IMR-90 (cell line): ENCODE measurements at regions not wholly inside any gene's neighbourhood (a gene's known extent, or its start where the extent isn't known, plus 50 kb on each side); places are given as distances from the start of the nearest gene placed in this dataset.

ENCODE experiments used
- ATAC-seq: fragments of 200-7000 bp; cut with Tn5 transposase; 2 replicates; pipeline ENCODE4 v1.9.1; 2020; ENCODE audit warnings: low read depth, mild to moderate bottlenecking, moderate library complexity
- BruUV-seq: library from RNA; stranded (reverse); fragments of 400-500 nt; replicated peaks from 2 replicates; lab custom pipeline; 2021; lab: Mats Ljungman, UMichigan
- CTCF ChIA-PET: fragments of 300-600 bp; formaldehyde crosslinking; extraction: SDS; loops from one replicate; lab custom pipeline; 2021; ENCODE audit warnings: antibody characterized with exemption; lab: Yijun Ruan, JAX
- POLR2A ChIA-PET: fragments of 300-600 bp; sonication (Branson Sonifier 250); formaldehyde crosslinking; loops from one replicate; lab custom pipeline; 2022; ENCODE audit warnings: antibody characterized with exemption; ENCODE audit not compliant: unreplicated experiment; lab: Charles Lee
- DNase-seq: peaks from one replicate; pipeline ENCODE4 v3.0.0; 2013
- H2AFZ ChIP-seq: replicated peaks from 2 replicates; pipeline ENCODE3; 2013; ENCODE audit warnings: low read length, mild to moderate bottlenecking; ENCODE audit not compliant: poor library complexity
- H2AK5ac ChIP-seq: 2 replicates; pipeline ENCODE4 v1.6.1; 2013; ENCODE audit warnings: low read depth, low read length, inconsistent platforms
- H2AK9ac ChIP-seq: replicated peaks from 2 replicates; pipeline ENCODE3; 2013; ENCODE audit warnings: mild to moderate bottlenecking, low read depth, low read length, moderate library complexity; ENCODE audit not compliant: poor library complexity
- H2BK120ac ChIP-seq: 2 replicates; pipeline ENCODE4 v1.6.1; 2013; ENCODE audit warnings: low read depth, low read length, inconsistent platforms
- H2BK15ac ChIP-seq: 3 replicates; pipeline ENCODE4 v1.6.1; 2013; ENCODE audit warnings: low read depth, low read length, inconsistent platforms
- H2BK20ac ChIP-seq: 2 replicates; pipeline ENCODE4 v1.6.1; 2013; ENCODE audit warnings: low read depth, mild to moderate bottlenecking, inconsistent platforms, low read length, moderate library complexity
- H2BK5ac ChIP-seq: 2 replicates; pipeline ENCODE4 v1.6.1; 2013; ENCODE audit warnings: mild to moderate bottlenecking, low read depth, low read length, inconsistent platforms; ENCODE audit not compliant: poor library complexity, severe bottlenecking
- H3K14ac ChIP-seq: replicated peaks from 2 replicates; pipeline ENCODE4 v1.6.1; 2013; ENCODE audit warnings: low read depth, low read length, inconsistent platforms
- H3K18ac ChIP-seq: 2 replicates; pipeline ENCODE4 v1.6.1; 2013; ENCODE audit warnings: low read depth, low read length, control low read depth
- H3K23ac ChIP-seq: 2 replicates; pipeline ENCODE4 v1.6.1; 2013; ENCODE audit warnings: low read depth, low read length, inconsistent platforms
- H3K27ac ChIP-seq: 2 replicates; pipeline ENCODE4 v1.5.1; 2013; ENCODE audit warnings: mild to moderate bottlenecking, control low read depth, low read length; ENCODE audit not compliant: insufficient read depth
- H3K27me3 ChIP-seq: 2 replicates; pipeline ENCODE4 v1.6.1; 2013; ENCODE audit warnings: low read length; ENCODE audit not compliant: control insufficient read depth, insufficient read depth
- H3K36me3 ChIP-seq: 2 replicates; pipeline ENCODE4 v1.6.1; 2013; ENCODE audit warnings: low read length, mixed read lengths; ENCODE audit not compliant: control insufficient read depth, insufficient read depth
- H3K4ac ChIP-seq: 2 replicates; pipeline ENCODE4 v1.6.1; 2013; ENCODE audit warnings: low read depth, low read length, inconsistent platforms
- H3K4me1 ChIP-seq: 2 replicates; pipeline ENCODE4 v1.6.1; 2013; ENCODE audit warnings: low read length, mixed read lengths; ENCODE audit not compliant: control insufficient read depth, insufficient read depth
- H3K4me2 ChIP-seq: 2 replicates; pipeline ENCODE4 v1.6.1; 2013; ENCODE audit warnings: low read depth, mild to moderate bottlenecking, control low read depth, low read length, moderate library complexity
- H3K4me3 ChIP-seq: 2 replicates; pipeline ENCODE4 v1.5.1; 2013; ENCODE audit warnings: low read depth, mild to moderate bottlenecking, control low read depth, low read length, moderate library complexity; ENCODE audit not compliant: insufficient read depth
- H3K56ac ChIP-seq: 2 replicates; pipeline ENCODE4 v1.6.1; 2013; ENCODE audit warnings: low read length, inconsistent platforms; ENCODE audit not compliant: insufficient read depth; ENCODE audit errors: extremely low read depth
- H3K79me1 ChIP-seq, 2 experiments: 2 replicates each; pipeline ENCODE4 v1.6.1; 2013; ENCODE audit warnings: low read length in 2 of 2, inconsistent platforms in 1 of 2, low read depth in 1 of 2
- H3K9ac ChIP-seq: 2 replicates; pipeline ENCODE4 v1.6.1; 2013; ENCODE audit warnings: low read depth, low read length, control low read depth
- H3K9me1 ChIP-seq: 2 replicates; pipeline ENCODE4 v1.6.1; 2013; ENCODE audit warnings: low read length, inconsistent platforms; ENCODE audit not compliant: insufficient read depth
- H3K9me3 ChIP-seq: 2 replicates; pipeline ENCODE4 v1.6.1; 2013; ENCODE audit warnings: low read length; ENCODE audit not compliant: control insufficient read depth, insufficient read depth
- H4K20me1 ChIP-seq: 2 replicates; pipeline ENCODE4 v1.6.1; 2013; ENCODE audit warnings: low read length, inconsistent platforms; ENCODE audit not compliant: insufficient read depth
- H4K5ac ChIP-seq: 2 replicates; pipeline ENCODE4 v1.6.1; 2013; ENCODE audit warnings: mild to moderate bottlenecking, low read depth, low read length, control low read depth
- H4K8ac ChIP-seq, 2 experiments: 2 replicates each; pipeline ENCODE4 v1.6.1; 2013; ENCODE audit warnings: low read depth in 2 of 2, low read length in 2 of 2, control low read depth in 1 of 2, inconsistent platforms in 1 of 2
- H4K91ac ChIP-seq: 2 replicates; pipeline ENCODE4 v1.6.1; 2013; ENCODE audit warnings: low read depth, low read length, inconsistent platforms; ENCODE audit not compliant: insufficient read depth
- MXI1 ChIP-seq: IDR thresholded peaks from 2 replicates; pipeline ENCODE4 v1.6.1; 2012; ENCODE audit warnings: low read depth, mild to moderate bottlenecking, low read length, moderate library complexity, borderline replicate concordance
- RFX5 ChIP-seq: IDR thresholded peaks from 2 replicates; pipeline ENCODE4 v1.8.0; 2012; ENCODE audit warnings: low read depth, mild to moderate bottlenecking, low read length, moderate library complexity
- WGBS, 2 experiments: methylation state at CpG; one replicate each; pipeline versions ENCODE4 v1.1.5 to v1.1.7; 2013; ENCODE audit warnings: missing lambda C conversion rate in 2 of 2; ENCODE audit not compliant: insufficient read length in 1 of 2; ENCODE audit errors: extremely low coverage in 2 of 2; 5-methylcytosine and 5-hydroxymethylcytosine counted together
- dilution Hi-C: fragments of 300-500 bp; cut with HindIII; formaldehyde crosslinking; loops from one replicate; pipeline ENCODE4 v1.14.3; 2018; ENCODE audit warnings: low sequenced_read_pairs; ENCODE audit not compliant: unreplicated experiment
- in situ Hi-C: fragments of 300-500 bp; cut with MboI; formaldehyde crosslinking; loops from 3 replicates; pipeline ENCODE4 v1.14.3; 2019; ENCODE audit warnings: low sequenced_read_pairs, inconsistent platforms, mixed read lengths
- intact Hi-C: fragments of 100-400 bp; cut with micrococcal nuclease; formaldehyde crosslinking; loops from 2 replicates; pipeline ENCODE4 v1.10.0; 2022
- TF ChIP-seq, protein P1 (sequence below): fragments of 150-350 bp; IDR thresholded peaks from 2 replicates; pipeline ENCODE4 v1.6.1; 2016; ENCODE audit warnings: low read depth, mild to moderate bottlenecking, low read length, moderate library complexity, borderline replicate concordance

DNA sequence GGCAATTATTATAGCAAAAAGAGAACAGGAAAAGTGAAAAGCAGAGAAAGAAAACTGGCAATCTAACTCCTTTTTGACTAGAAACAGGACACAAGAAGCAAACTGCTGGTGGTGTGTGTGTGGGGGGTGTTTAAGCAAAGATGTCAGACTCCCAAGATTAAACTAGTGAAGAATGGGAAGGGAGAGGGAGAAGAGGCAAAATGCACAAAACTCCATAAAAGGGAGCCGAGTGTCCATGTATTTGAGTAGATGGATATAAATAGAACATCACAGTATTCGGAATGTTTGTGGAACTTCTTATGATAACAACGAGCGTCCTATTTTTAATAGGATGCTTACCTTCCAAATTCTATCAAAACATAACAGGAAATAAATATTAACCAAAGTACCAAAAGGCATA lies 179.8 kb upstream of the TRIB2 start (continued):
- TF ChIP-seq, protein P1, sequence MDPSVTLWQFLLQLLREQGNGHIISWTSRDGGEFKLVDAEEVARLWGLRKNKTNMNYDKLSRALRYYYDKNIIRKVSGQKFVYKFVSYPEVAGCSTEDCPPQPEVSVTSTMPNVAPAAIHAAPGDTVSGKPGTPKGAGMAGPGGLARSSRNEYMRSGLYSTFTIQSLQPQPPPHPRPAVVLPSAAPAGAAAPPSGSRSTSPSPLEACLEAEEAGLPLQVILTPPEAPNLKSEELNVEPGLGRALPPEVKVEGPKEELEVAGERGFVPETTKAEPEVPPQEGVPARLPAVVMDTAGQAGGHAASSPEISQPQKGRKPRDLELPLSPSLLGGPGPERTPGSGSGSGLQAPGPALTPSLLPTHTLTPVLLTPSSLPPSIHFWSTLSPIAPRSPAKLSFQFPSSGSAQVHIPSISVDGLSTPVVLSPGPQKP = no peak

DNA sequence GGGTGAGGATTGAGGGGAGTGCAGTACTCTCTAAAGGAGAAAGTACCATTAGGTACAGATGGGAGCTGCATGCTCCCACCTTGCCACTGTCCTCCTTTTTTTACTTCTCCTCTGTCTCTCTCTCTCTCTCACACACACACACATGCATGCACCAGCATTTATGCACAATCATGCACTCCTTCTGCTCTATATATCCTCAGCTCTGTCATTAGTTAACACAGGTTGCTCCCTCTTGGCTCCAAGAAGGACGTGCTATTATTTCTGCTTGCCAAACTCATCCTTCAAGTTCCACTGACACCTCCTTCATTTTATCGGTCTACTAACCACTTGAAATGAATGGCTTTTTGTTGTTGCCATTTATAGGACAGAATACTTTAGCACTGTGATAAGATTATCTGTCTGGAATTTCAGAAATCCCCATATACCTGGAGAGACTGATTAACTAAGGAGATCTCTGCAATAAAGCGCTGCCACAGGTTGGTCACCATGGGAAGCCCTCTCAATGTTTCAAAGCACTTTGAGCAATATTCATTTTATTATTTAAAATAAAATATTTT lies 178.5 kb upstream of the TRIB2 start:
- in situ Hi-C loops = loop anchor here (10.0 kb wide), 1 partner anchor 703 kb away; no protein-coding TSS in a partner anchor
- no peak overlapping the region for H3K27ac ChIP-seq
- CTCF ChIA-PET = no interaction called here
- no peak overlapping the region for H4K8ac ChIP-seq
- no peak overlapping the region for H3K4me3 ChIP-seq
- peak overlapping the region; percentile 34; the same call in 1 of the 2 replicates for H2BK20ac ChIP-seq
- no CpG with 5 or more reads among the region's 3 CpGs for WGBS, 2 experiments
- no TSS peak for BruUV-seq
- H3K14ac ChIP-seq = no peak overlapping the region
- no peak overlapping the region for H3K18ac ChIP-seq
- H3K4ac ChIP-seq = peak overlapping the region; percentile 4
- peaks cover 6% of the 10 kb centered on the region; the same call in 1 of the 2 replicates for H3K9me1 ChIP-seq
- no peak overlapping the region for H3K9ac ChIP-seq
- H2BK120ac ChIP-seq = 0 out of 2 replicates have a peak overlapping the region, but pooled peaks have one; percentile 6
- dilution Hi-C loops = no loop called here
- no peak overlapping the region for H2AK9ac ChIP-seq
- H2BK5ac ChIP-seq = no peak overlapping the region
- no peaks in the 10 kb centered on the region for H4K20me1 ChIP-seq
- no peak overlapping the region for H3K23ac ChIP-seq
- POLR2A ChIA-PET = no interaction called here
- peak overlapping the region; percentile 59 for H4K91ac ChIP-seq
- no peak for ATAC-seq
- TF ChIP-seq RFX5 = no peak
- TF ChIP-seq MXI1 = no peak
- no peak overlapping the region for H3K4me2 ChIP-seq
- peaks cover 3% of the 10 kb centered on the region; the same call in 1 of the 2 replicates for H3K4me1 ChIP-seq
- H4K5ac ChIP-seq = no peak overlapping the region
- no peaks in the 10 kb centered on the region for H3K79me1 ChIP-seq
- no peak overlapping the region for H2AFZ ChIP-seq
- H3K9me3 ChIP-seq = no peaks in the 10 kb centered on the region
- intact Hi-C loops = loop anchor here (10.0 kb wide), 1 partner anchor 467 kb away; no protein-coding TSS in a partner anchor
- H3K36me3 ChIP-seq = no peaks in the 10 kb centered on the region
- DNase-seq = no peak
- H2BK15ac ChIP-seq = peak overlapping the region; percentile 56; the same call in 2 of the 3 replicates
- no peaks in the 10 kb centered on the region for H3K27me3 ChIP-seq
- H3K56ac ChIP-seq = no peak overlapping the region
- peak overlapping the region; percentile 3; the same call in 1 of the 2 replicates for H2AK5ac ChIP-seq
